Caco-2 (cell line): ENCODE measurements at regions not wholly inside any gene's neighbourhood (a gene's known extent, or its start where the extent isn't known, plus 50 kb on each side); places are given as distances from the start of the nearest gene placed in this dataset.

Source experiments
- BruUV-seq: library from RNA; stranded (reverse); fragments of 400-500 nt; replicated peaks from 2 replicates; lab custom pipeline; 2021; lab: Mats Ljungman, UMichigan
- CTCF ChIA-PET: fragments of 300-600 bp; sonication (Branson Sonifier 250); formaldehyde crosslinking; loops from one replicate; lab custom pipeline; 2022; ENCODE audit warnings: antibody characterized with exemption; lab: Charles Lee
- POLR2A ChIA-PET: fragments of 300-600 bp; sonication (Branson Sonifier 250); formaldehyde crosslinking; loops from one replicate; lab custom pipeline; 2022; ENCODE audit warnings: antibody characterized with exemption; lab: Charles Lee
- DNase-seq, 2 experiments: peaks; one replicate each; pipeline versions ENCODE4 v3.0.0 to v3.0.0-alpha.2; 2020 to 2022
- H3K27me3 ChIP-seq: replicated peaks from 2 replicates; pipeline ENCODE4 v1.6.0; 2011; ENCODE audit warnings: low read length; ENCODE audit not compliant: control insufficient read depth, insufficient read depth
- H3K36me3 ChIP-seq: 2 replicates; pipeline ENCODE4 v1.5.1; 2011; ENCODE audit warnings: low read length; ENCODE audit not compliant: control insufficient read depth, insufficient read depth
- H3K4me1 ChIP-seq: fragments of 250-450 bp; sonication (Bioruptor Pico); 2 replicates; pipeline ENCODE4 v1.5.1; 2020; ENCODE audit warnings: mild to moderate bottlenecking
- H3K4me3 ChIP-seq: 2 replicates; pipeline ENCODE4 v1.5.1; 2011; ENCODE audit warnings: low read depth, mild to moderate bottlenecking, control low read depth, low read length
- H3K9me3 ChIP-seq: fragments of 250-450 bp; sonication (Bioruptor Pico); 2 replicates; pipeline ENCODE4 v1.5.1; 2020; ENCODE audit warnings: mild to moderate bottlenecking, moderate library complexity
- H3K27ac Mint-ChIP-seq: one replicate; pipeline ENCODE4 v1.8.0; 2022; ENCODE audit warnings: mixed read lengths; ENCODE audit not compliant: unreplicated experiment
- H3K27me3 Mint-ChIP-seq: one replicate; pipeline ENCODE4 v1.8.0; 2022; ENCODE audit warnings: mixed read lengths; ENCODE audit not compliant: insufficient read depth, unreplicated experiment
- H3K36me3 Mint-ChIP-seq: one replicate; pipeline ENCODE4 v1.8.0; 2022; ENCODE audit warnings: mild to moderate bottlenecking, mixed read lengths; ENCODE audit not compliant: insufficient read depth, unreplicated experiment
- H3K4me1 Mint-ChIP-seq: one replicate; pipeline ENCODE4 v1.8.0; 2022; ENCODE audit warnings: low read depth, mixed read lengths; ENCODE audit not compliant: unreplicated experiment
- H3K4me3 Mint-ChIP-seq: one replicate; pipeline ENCODE4 v1.8.0; 2022; ENCODE audit warnings: mild to moderate bottlenecking, moderate library complexity, mixed read lengths; ENCODE audit not compliant: unreplicated experiment
- H3K9me3 Mint-ChIP-seq: one replicate; pipeline ENCODE4 v1.8.0; 2022; ENCODE audit warnings: mixed read lengths; ENCODE audit not compliant: unreplicated experiment
- CTCF ChIP-seq, 2 experiments: fragments of 200-600 bp in 1 of 2; IDR thresholded peaks; 1 replicate in 1 of 2; 2 replicates in 1 of 2; pipeline versions ENCODE4 v1.5.1 to v1.8.0; 2011 to 2022; ENCODE audit warnings: antibody characterized with exemption in 1 of 2, control low read depth in 1 of 2, inconsistent platforms in 1 of 2, low read depth in 1 of 2, low read length in 1 of 2, mild to moderate bottlenecking in 1 of 2, moderate library complexity in 1 of 2; ENCODE audit not compliant: insufficient read depth in 1 of 2, severe bottlenecking in 1 of 2, unreplicated experiment in 1 of 2
- intact Hi-C: fragments of 100-400 bp; cut with micrococcal nuclease; formaldehyde crosslinking; loops from one replicate; pipeline ENCODE4 v1.10.0; 2022; ENCODE audit not compliant: unreplicated experiment

GRCh38 chr12:82146740-82147139 lies 211.4 kb downstream of the CCDC59 start:
- DNase-seq: no peak
- no peaks in the 10 kb centered on the region for H3K9me3 Mint-ChIP-seq
- Histone ChIP-seq H3K27me3 (no peaks in the 10 kb centered on the region), H3K36me3 (no peaks in the 10 kb centered on the region), H3K4me1 (no peaks in the 10 kb centered on the region), H3K4me3 (no peak overlapping the region), H3K9me3 (no peaks in the 10 kb centered on the region)
- CTCF ChIA-PET: no interaction called here
- H3K4me1 Mint-ChIP-seq: no peaks in the 10 kb centered on the region
- H3K27ac Mint-ChIP-seq: no peak overlapping the region
- no TSS peak for BruUV-seq
- no peak overlapping the region for H3K4me3 Mint-ChIP-seq
- H3K27me3 Mint-ChIP-seq: no peaks in the 10 kb centered on the region
- no peaks in the 10 kb centered on the region for H3K36me3 Mint-ChIP-seq
- intact Hi-C loops: no loop called here
- POLR2A ChIA-PET: no interaction called here
- TF ChIP-seq CTCF (IDR thresholded peaks at IDR 0.05; ENCODE audit: insufficient read depth in 1 of 2, low read depth in 1 of 2, low read length in 1 of 2, severe bottlenecking in 1 of 2, unreplicated experiment in 1 of 2): no peak

- Histone ChIP-seq H3K36me3 (no peaks in the 10 kb centered on the region), H3K9me3 (no peaks in the 10 kb centered on the region), H3K4me1 (no peaks in the 10 kb centered on the region), H3K27me3 (no peaks in the 10 kb centered on the region), H3K4me3 (no peak overlapping the region)
- no peaks in the 10 kb centered on the region for H3K27me3 Mint-ChIP-seq
- no peak overlapping the region for H3K27ac Mint-ChIP-seq
- H3K4me1 Mint-ChIP-seq: no peaks in the 10 kb centered on the region
- H3K36me3 Mint-ChIP-seq: no peaks in the 10 kb centered on the region
- ChIA-PET POLR2A (no interaction called here), CTCF (no interaction called here)
- H3K4me3 Mint-ChIP-seq: no peak overlapping the region
- no TSS peak for BruUV-seq
- TF ChIP-seq CTCF (IDR thresholded peaks at IDR 0.05; ENCODE audit: insufficient read depth in 1 of 2, low read depth in 1 of 2, low read length in 1 of 2, severe bottlenecking in 1 of 2, unreplicated experiment in 1 of 2): no peak
- intact Hi-C loops: no loop called here
- DNase-seq: no peak
- H3K9me3 Mint-ChIP-seq: no peaks in the 10 kb centered on the region
These were observed 213.7 kb downstream of the CCDC59 start for GRCh38 chr12:82144505-82144904.

- TF ChIP-seq CTCF (IDR thresholded peaks at IDR 0.05; ENCODE audit: insufficient read depth in 1 of 2, low read depth in 1 of 2, low read length in 1 of 2, severe bottlenecking in 1 of 2, unreplicated experiment in 1 of 2): no peak
- Histone ChIP-seq H3K36me3 (no peaks in the 10 kb centered on the region), H3K27me3 (no peaks in the 10 kb centered on the region), H3K4me1 (no peaks in the 10 kb centered on the region), H3K4me3 (no peak overlapping the region), H3K9me3 (no peaks in the 10 kb centered on the region)
- ChIA-PET POLR2A (no interaction called here), CTCF (no interaction called here)
- Mint-ChIP-seq H3K4me3 (no peak overlapping the region), H3K4me1 (no peaks in the 10 kb centered on the region), H3K27ac (no peak overlapping the region), H3K27me3 (no peaks in the 10 kb centered on the region), H3K36me3 (no peaks in the 10 kb centered on the region), H3K9me3 (peaks cover 18% of the 10 kb centered on the region)
- no peak for DNase-seq
- intact Hi-C loops: no loop called here
- no TSS peak for BruUV-seq
These were observed 225.8 kb downstream of the CCDC59 start for GRCh38 chr12:82132390-82132789.
